Chondrocyte (in vitro differentiated cells): ENCODE measurements at regions not wholly inside any gene's neighbourhood (a gene's known extent, or its start where the extent isn't known, plus 50 kb on each side); places are given as distances from the start of the nearest gene placed in this dataset.

Source experiments
- DNase-seq: peaks from one replicate; pipeline ENCODE4 v3.0.0; 2021; ENCODE audit warnings: mixed read lengths, low spot score
- H3K27ac Mint-ChIP-seq: one replicate; pipeline ENCODE4 v1.8.0; 2021; ENCODE audit warnings: mild to moderate bottlenecking, moderate library complexity, mixed read lengths; ENCODE audit not compliant: unreplicated experiment
- H3K27me3 Mint-ChIP-seq: 2 replicates; pipeline ENCODE4 v1.8.0; 2021; ENCODE audit warnings: low read depth, mixed read lengths
- H3K36me3 Mint-ChIP-seq: 2 replicates; pipeline ENCODE4 v1.8.0; 2021; ENCODE audit warnings: low read depth, mixed read lengths
- H3K4me1 Mint-ChIP-seq: 2 replicates; pipeline ENCODE4 v1.8.0; 2021; ENCODE audit warnings: low read depth, mild to moderate bottlenecking, mixed read lengths
- H3K4me3 Mint-ChIP-seq: one replicate; pipeline ENCODE4 v1.8.0; 2021; ENCODE audit warnings: mild to moderate bottlenecking, moderate library complexity, mixed read lengths; ENCODE audit not compliant: unreplicated experiment
- H3K9me3 Mint-ChIP-seq: 2 replicates; pipeline ENCODE4 v1.8.0; 2021; ENCODE audit warnings: low read depth, mixed read lengths
- TF ChIP-seq, protein P1 (sequence below): fragments of 200-600 bp; sonication (generic); IDR thresholded peaks from 2 replicates; pipeline ENCODE4 v1.5.0; 2021; ENCODE audit warnings: antibody characterized with exemption, mild to moderate bottlenecking, moderate library complexity

DNA sequence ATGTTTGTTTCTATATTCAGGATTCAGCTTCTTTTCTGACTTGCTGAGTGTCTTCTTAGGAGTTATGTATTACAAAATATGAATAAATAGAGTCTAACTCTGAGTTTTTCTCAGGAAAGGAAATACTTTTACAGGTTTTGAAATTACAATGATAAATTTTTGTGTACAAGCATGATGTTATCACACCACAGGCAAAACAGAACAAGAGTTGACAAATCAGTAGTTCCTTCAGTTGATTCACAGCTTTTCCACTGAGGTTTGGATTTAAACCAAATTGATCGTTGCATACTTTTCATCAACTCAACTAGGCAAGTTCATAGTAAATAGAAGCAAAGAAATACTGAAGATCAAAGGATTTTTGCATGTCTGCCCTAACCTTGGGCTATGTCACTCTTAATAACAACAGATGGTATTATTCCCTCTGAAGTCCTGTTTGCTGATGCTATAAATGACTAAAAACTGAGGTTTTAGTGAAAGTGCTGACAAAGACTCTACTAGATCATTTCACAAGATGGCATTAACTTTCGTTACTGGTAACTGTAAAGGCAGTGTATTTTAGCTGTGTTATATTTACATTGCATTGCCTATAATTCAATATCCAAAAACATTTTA, 520.2 kb downstream of the FLRT2 start:
- Mint-ChIP-seq H3K4me1 (no peaks in the 10 kb centered on the region), H3K9me3 (peaks cover 12% of the 10 kb centered on the region), H3K27me3 (no peaks in the 10 kb centered on the region), H3K4me3 (no peak overlapping the region), H3K36me3 (peaks cover 2% of the 10 kb centered on the region), H3K27ac (no peak overlapping the region)
- DNase-seq, result no peak
- TF ChIP-seq, protein P1, sequence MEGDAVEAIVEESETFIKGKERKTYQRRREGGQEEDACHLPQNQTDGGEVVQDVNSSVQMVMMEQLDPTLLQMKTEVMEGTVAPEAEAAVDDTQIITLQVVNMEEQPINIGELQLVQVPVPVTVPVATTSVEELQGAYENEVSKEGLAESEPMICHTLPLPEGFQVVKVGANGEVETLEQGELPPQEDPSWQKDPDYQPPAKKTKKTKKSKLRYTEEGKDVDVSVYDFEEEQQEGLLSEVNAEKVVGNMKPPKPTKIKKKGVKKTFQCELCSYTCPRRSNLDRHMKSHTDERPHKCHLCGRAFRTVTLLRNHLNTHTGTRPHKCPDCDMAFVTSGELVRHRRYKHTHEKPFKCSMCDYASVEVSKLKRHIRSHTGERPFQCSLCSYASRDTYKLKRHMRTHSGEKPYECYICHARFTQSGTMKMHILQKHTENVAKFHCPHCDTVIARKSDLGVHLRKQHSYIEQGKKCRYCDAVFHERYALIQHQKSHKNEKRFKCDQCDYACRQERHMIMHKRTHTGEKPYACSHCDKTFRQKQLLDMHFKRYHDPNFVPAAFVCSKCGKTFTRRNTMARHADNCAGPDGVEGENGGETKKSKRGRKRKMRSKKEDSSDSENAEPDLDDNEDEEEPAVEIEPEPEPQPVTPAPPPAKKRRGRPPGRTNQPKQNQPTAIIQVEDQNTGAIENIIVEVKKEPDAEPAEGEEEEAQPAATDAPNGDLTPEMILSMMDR, result no peak

- no peak for DNase-seq
- TF ChIP-seq, protein P1, result no peak
- H3K27ac Mint-ChIP-seq, result no peak overlapping the region
- H3K27me3 Mint-ChIP-seq, result no peaks in the 10 kb centered on the region
- H3K4me3 Mint-ChIP-seq, result no peak overlapping the region
- peaks cover 5% of the 10 kb centered on the region for H3K9me3 Mint-ChIP-seq
- no peaks in the 10 kb centered on the region for H3K4me1 Mint-ChIP-seq
- H3K36me3 Mint-ChIP-seq, result peaks cover 1% of the 10 kb centered on the region
These were observed 509.2 kb downstream of the FLRT2 start for GRCh38 chr14:86039176-86039575.

- Mint-ChIP-seq H3K4me3 (no peak overlapping the region), H3K27ac (no peak overlapping the region), H3K9me3 (peaks cover 5% of the 10 kb centered on the region), H3K4me1 (no peaks in the 10 kb centered on the region), H3K27me3 (no peaks in the 10 kb centered on the region), H3K36me3 (peaks cover 1% of the 10 kb centered on the region)
- no peak for DNase-seq
- TF ChIP-seq, protein P1, result peak; percentile 85
These were observed 508.6 kb downstream of the FLRT2 start for GRCh38 chr14:86038387-86039042.

DNA sequence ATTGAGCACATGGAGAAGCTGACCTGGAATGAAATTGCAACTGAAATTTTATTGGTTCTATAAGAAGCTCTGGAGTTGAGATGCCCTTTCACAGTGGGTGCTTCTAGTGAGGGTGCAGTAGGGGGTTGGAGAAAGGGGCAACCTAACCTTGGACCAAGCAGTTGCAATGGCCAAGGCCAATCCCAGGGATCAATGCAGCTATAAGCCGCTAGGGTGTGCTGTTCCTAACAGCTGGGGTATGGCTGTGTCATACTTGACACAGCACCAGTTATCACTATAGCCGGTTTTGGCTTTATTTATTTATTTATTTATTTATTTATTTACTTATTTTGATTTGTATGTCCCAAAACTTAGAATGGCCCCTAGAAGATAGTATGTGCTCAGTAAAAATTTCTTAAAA, 505.9 kb downstream of the FLRT2 start:
- H3K9me3 Mint-ChIP-seq, result no peaks in the 10 kb centered on the region
- H3K4me1 Mint-ChIP-seq, result no peaks in the 10 kb centered on the region
- no peak overlapping the region for H3K4me3 Mint-ChIP-seq
- TF ChIP-seq, protein P1, result peak; percentile 60
- no peak for DNase-seq
- H3K27me3 Mint-ChIP-seq, result no peaks in the 10 kb centered on the region
- no peak overlapping the region for H3K27ac Mint-ChIP-seq
- H3K36me3 Mint-ChIP-seq, result no peaks in the 10 kb centered on the region

DNA sequence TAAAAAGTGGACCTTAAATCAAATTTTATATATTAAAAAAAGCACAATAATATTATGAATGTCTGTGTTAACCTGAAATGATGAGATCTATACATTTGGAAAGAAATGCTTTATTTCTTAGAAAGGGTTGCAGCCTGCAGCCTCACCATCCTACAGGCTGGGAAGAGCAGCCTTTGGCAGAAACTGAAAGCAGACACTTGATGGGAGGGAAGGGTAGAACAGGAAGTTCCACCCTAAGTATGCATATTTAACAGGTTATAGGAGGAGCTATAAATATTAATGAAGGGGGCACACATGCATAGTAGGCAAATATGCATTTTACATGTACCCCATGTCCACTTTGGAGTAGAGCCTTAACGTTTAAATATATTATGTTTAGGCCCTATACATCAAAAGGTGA, 498.0 kb downstream of the FLRT2 start:
- no peaks in the 10 kb centered on the region for H3K27me3 Mint-ChIP-seq
- no peak overlapping the region for H3K4me3 Mint-ChIP-seq
- H3K36me3 Mint-ChIP-seq, result peaks cover 2% of the 10 kb centered on the region
- peaks cover 18% of the 10 kb centered on the region for H3K9me3 Mint-ChIP-seq
- no peak overlapping the region for H3K27ac Mint-ChIP-seq
- no peaks in the 10 kb centered on the region for H3K4me1 Mint-ChIP-seq
- TF ChIP-seq, protein P1, result no peak
- no peak for DNase-seq
